Smooth muscle cell of the brain vasculature (primary cell): ENCODE measurements at regions not wholly inside any gene's neighbourhood (a gene's known extent, or its start where the extent isn't known, plus 50 kb on each side); places are given as distances from the start of the nearest gene placed in this dataset.
"Not testable (repeated sequence)": the region's sequence is repeated elsewhere in the genome, so short reads cannot be mapped to it uniquely, and the experiment has no call there.

Experiments
- DNase-seq: peaks from one replicate; pipeline ENCODE4 v3.0.0-alpha.2; 2012; ENCODE audit warnings: low read depth, low spot score

DNA sequence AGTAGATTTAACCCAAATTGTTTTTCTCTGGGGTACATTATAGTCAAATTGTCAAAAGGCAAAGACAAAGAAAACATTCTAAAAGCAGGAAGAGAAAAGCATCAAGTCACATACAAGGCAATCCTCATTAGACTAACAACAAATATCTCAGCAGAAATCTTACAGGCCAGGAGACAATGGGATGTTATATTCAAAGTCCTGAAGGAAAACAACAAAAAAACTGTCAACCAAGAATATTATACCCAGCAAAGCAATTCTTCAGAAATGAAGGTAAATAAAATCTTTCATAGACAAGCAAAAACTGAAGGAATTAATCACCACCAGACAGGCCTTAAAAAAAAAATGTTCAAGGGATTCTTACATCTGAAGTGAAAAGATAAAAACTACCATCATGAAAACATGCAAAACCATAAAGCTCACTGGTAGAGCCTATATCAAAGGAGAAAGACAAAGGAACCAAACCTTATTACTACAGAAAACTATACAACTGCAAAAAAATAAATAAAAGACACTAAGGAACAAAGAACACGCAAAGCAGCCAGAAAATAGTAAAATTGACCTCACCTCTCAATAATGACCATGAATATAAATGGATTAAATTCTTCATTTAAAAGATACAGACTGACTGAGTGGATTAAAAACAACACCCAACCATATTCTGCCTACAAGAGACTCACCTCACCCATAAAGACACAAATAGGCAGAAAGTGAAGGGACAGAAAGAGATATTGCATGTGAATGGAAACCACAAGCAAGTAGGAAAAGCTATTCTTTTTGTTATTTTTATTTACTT is 113.8 kb upstream of the ZC3H11B start:
- DNase-seq = no peak

DNA sequence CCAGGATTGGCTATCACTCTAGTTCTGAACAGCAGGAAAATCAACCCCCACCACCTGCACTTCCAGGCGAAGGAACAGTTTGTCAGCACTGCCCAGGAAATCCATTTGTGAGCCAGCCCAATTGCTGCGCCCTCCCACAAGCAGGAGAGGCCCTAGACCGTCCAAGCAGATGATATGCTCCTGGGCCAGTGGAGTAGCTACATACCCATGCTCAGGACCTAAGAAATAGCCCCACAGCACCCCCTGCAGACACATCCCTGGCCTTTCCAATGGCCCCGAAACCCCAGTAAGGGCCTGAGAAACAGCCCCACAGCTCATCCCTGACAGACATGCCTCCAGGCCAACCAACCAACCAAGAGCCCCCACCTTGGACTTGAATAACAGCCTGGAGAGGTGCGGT is 111.5 kb upstream of the ZC3H11B start:
- DNase-seq = no peak

DNA sequence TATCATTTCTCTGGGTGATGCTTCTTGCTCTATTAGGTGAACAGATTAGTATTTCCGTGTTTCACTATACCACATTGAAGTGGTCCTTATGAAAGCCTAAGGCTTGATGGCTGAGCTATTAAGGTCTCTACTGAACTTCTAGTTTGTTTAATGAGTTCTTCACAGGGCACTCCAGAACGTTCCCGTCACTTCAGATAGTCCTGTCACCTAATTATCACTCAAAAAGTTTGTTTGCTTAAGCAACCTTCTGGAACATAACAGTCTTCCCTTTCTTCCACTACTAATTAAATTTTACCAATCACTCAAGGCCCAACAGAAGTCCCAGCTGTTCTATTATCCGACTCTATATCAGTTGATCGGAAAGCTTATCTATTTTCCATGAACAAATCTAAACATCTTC is 104.6 kb upstream of the ZC3H11B start:
- DNase-seq = no peak

DNA sequence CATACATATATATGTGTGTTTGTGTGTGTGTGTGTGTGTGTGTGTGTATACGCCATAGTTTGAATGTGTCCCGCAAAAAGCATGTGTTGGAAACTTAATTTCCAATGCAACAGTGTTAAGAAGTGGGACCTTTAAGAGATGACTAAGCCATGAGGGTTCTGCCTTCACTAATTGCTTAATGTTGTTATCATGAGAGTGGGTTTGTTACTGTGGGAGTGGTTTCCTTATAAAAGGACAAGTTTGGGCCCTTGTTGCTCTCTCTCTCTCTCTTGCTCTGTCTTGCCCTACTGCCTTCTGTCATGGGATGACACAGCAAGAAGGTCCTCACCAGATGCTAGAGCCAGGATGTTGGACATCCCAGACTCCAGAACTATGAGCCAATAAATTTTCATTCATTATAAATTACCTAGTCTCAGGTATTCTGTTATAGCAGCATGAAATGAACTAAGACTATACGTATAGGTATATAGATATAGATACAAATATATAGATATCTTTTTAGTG is 103.8 kb upstream of the ZC3H11B start:
- no peak for DNase-seq

DNA sequence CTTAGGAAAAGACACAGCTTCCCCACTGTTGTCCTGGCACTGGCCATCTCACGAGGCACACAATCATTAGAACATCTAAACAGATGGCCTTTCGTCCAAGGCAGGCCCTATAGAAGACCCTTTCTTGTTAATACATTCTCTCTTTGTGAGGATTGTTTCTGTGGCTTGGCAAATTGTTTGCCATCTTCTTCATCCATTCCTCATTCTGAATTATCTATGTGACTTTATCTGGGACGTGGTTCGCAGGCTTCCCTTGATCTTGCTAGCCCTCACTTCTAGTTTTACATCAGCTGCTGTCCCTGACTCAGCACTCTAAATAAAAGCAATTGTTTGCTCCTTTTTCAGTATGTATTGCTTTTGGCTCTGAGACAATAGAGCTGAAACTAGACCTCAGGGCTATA is 101.1 kb upstream of the ZC3H11B start:
- DNase-seq = peak; percentile 67

DNA sequence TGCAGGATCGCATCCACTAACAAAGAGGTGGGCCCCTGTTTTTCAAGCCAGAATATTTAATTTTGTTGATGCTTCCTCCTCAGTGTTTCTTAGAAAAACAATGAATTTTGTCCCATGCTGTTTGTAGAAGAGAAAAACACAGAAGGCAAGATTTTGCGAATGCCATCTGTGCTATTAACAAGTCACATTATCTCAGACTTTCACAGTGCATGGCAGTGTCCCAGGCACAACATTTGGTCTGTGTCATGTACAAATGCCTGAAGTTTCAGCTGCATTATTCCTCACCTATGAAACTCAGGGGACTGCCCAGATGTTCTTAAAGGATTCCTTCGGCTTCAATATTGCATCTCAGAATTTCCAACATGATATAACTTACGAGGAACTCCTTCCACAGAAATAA is 99.6 kb upstream of the ZC3H11B start:
- DNase-seq = peak; percentile 9

- peak; percentile 41 for DNase-seq
Measured at GRCh38 chr1:219710529-219711194, 97.8 kb upstream of the ZC3H11B start.

DNA sequence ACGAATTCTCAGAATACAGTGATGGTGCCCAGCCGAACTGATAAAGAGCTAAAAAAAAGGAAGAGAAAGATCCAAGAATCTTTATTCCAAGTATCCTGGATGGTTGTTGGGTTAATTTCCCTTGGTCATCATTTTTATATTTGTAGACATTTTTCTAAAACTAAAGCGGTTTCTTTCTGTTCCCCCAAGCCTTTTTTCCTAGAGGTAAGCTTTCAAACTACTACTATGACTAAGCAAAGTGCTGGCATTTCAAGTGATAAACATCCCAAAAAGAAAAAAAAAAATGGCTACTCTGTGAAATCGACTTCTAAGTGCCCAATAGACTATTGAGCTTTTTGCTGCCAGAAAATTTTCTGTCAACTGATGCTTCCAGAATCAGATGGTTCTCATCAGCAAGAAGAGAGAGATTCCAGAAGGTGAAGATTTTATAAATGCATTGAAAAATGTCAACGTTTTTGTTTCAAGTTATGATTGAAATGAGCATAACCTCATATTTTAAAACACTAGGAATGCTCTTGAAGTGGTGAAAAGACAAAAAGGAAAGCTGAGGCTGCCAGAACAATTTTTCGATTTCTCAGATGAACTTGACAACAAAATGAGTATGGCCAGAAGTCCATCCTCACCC is 96.1 kb upstream of the ZC3H11B start:
- DNase-seq = no peak

DNA sequence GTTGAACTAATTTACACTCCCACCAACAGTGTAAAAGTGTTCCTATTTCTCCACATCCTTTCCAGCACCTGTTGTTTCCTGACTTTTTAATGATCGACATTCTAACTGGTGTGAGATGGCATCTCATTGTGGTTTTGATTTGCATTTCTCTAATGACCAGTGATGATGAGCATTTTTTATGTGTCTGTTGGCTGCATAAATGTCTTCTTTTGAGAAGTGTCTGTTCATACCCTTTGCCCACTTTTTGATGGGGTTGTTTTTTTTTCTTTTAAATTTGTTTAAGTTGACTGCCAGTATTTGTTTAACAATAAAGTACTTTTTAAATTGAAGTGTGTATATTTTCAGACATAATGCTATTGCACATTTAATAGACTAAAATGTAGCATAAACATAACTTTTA is 95.0 kb upstream of the ZC3H11B start:
- DNase-seq = not testable (repeated sequence)

DNA sequence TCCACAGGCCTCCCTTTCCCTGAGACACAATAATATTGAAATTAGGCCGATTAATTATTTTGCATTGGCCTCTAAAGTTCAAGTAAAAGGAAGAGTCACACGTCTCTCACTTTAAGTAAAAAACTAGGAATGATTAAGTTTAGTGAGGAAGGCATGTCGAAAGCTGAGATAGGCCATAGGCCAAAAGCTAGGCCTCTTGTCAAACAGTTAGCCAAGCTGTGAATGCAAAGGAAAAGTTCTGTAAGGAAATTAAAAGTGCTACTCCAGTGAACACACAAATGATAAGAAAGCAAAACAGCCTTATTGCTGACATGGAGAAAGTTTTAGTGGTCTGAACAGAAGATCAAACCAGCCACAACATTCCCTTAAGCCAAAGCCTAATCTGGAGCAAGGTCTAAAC is 91.4 kb upstream of the ZC3H11B start:
- not testable (repeated sequence) for DNase-seq

DNA sequence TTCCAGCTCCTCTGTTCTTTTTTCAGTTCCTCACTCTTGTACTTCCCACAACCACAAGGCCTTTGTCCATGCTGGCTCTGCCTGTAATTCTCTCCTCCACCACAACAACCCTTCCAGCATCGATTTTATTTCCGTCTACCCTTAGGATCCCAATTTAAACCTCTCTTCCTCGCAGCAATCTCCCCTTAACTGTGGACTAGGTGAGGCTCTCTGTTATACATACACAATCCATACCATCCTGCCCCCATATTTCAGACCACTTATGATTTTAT is 90.4 kb upstream of the ZC3H11B start:
- DNase-seq = no peak

DNA sequence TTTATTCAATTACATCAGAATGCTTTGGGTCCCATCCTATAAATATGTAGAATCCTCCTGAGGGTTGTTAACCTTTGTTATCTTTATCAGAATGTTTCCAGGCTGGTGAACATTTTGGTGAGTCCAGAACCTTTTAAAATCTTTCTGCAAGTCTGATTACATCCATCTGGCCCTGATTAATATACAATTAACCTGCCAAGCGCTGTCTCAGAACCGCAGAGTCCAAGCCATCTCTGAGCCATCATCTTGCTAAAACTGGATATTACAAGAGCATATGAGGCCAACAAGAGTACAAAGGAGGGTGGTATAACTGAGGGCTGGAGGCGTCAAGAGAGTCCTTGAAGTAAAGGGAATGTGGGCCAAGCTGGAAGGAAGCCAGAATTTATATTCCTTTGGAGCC is 88.6 kb upstream of the ZC3H11B start:
- no peak for DNase-seq

GRCh38 chr1:219699870-219700269 is 87.0 kb upstream of the ZC3H11B start:
- DNase-seq = no peak

DNA sequence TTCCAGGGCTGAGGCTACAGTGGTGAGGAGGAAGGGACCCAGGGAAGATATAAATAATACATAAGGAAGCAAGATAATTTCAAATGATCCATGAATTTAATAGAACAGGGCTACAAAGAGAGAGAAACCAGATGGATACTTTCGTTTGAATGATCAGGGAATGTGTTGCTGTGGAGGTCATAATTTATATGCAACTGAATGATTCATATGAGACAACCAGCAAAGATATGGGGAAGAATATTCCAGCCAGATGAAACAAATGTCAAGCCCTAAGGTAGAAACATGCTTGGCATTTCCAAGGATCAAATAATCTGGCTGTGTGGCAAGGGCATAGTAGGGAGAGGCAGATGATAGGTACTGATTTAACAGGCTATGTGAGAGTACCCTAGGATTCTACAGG is 84.8 kb upstream of the ZC3H11B start:
- no peak for DNase-seq

DNA sequence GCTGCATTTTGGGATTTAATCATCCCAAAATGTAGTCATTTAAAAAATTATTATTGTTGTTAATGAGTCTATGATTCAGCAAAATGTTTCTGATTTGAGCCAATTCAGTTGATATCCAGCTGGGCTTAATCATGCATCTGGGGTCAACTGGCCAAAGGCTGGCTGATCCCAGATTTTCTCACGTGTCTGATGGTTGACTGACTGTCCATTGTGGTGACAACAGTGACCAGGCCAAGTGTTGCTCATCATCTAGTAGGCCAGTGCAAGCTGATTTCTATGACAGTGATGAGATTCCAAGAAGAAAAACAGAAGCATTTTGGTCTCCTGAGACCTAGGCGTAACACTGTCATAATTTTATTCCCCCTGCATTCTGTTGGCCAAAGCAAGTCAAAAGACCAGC is 80.1 kb upstream of the ZC3H11B start:
- DNase-seq = no peak

GRCh38 chr1:219689774-219690173 is 76.9 kb upstream of the ZC3H11B start:
- DNase-seq = no peak

GRCh38 chr1:219687779-219688178 is 74.9 kb upstream of the ZC3H11B start:
- no peak for DNase-seq

DNA sequence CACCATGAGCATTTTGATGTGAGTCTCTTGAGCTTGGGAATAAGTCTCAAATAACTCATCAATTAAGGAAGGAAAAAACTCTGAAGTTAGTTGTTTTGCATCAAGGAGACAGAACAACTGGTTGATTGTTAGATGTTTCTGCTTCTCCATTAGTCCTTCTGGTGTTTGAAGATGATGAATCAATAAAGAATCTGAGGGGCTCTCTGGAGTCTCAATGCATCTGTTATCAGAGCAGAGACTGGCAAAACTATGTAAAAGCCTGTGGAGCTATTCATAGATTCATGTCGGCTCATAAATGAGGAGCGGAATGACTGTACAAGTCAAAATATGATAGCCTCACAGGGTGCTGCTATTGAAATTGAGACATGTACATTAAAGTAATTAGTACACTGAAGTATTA is 73.3 kb upstream of the ZC3H11B start:
- no peak for DNase-seq

DNA sequence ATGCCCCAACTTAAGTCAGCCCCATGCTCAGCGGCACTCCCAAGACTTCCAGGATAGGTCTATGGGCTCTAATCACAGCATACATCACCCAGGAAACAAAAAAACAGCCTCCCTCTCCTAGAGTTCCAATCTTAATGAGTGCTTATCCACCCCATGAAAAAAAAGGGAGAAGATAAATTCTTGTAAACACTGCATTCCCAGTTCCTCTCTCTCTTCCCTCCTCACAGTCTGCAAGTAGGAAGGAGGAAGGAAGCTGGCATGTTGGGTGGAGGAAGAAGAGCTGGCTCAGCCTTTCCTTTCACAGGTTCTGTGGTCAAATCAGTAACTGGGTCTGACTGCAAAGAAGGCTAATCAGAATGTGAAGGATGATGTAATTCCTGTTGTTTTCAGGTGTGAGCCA is 69.9 kb upstream of the ZC3H11B start:
- no peak for DNase-seq

- DNase-seq = no peak
Measured at GRCh38 chr1:219681876-219682275, 69.0 kb upstream of the ZC3H11B start.

DNA sequence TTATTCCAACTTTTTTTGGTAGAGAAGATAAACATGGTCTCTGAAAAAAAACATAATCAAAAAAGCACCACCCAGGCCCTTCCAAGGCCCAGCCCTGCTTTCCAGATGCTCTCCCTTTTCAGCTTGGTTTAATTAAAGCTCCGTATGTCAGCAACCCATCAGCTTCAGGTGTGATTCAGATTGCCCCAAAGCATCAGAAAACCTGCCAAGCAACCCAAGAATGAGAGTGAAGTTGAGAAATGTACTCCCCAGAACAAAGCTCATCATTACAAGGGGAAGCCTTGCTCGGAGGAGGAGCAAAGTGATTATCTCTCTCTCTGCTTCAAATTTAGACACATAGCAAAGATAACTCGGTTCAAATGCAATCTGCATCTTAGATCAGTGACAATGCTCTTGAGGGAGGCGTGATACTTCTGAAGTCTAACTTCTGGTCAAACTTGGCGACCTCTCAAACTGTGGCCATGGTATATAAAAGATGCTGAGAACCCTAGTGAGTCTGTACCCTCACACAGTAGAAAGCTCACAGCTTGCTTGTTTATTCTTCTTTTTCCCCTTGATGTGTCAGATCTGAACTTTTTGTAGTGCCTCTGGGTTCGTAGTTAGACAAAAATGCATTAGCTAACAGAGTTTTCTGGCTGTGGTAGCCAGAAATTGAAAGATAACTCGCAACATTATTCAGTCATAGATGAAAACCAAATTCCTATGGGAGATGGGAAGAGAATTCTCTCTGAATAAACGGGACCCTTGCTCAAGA is 63.3 kb upstream of the ZC3H11B start:
- peak; percentile 75 for DNase-seq

GRCh38 chr1:219670426-219671149 is 57.7 kb upstream of the ZC3H11B start:
- no peak for DNase-seq
